Endothelial cell of umbilical vein (primary cell): ENCODE measurements at regions not wholly inside any gene's neighbourhood (a gene's known extent, or its start where the extent isn't known, plus 50 kb on each side); places are given as distances from the start of the nearest gene placed in this dataset.

Source experiments
- JUN ChIP-seq: IDR thresholded peaks from 2 replicates; pipeline ENCODE4 v1.6.1; 2011; ENCODE audit warnings: borderline replicate concordance, low read depth; ENCODE audit not compliant: insufficient read length, insufficient read depth
- POLR2AphosphoS5 ChIP-seq: IDR thresholded peaks from 2 replicates; pipeline ENCODE4 v1.6.1; 2012; ENCODE audit warnings: low read depth, mild to moderate bottlenecking, control low read depth, low read length, moderate library complexity; ENCODE audit not compliant: insufficient read depth
- TF ChIP-seq, protein P1 (sequence below), 2 donors: IDR thresholded peaks; 1 replicate in 1 of 2; 2 replicates in 1 of 2; pipeline ENCODE4 v1.5.1; 2011; ENCODE audit warnings: low read length in 2 of 2, mild to moderate bottlenecking in 2 of 2, moderate library complexity in 2 of 2, control low read depth in 1 of 2, inconsistent platforms in 1 of 2, low read depth in 1 of 2; ENCODE audit not compliant: insufficient read depth in 1 of 2; ENCODE audit errors: extremely low read depth in 1 of 2

- TF ChIP-seq, protein P1, sequence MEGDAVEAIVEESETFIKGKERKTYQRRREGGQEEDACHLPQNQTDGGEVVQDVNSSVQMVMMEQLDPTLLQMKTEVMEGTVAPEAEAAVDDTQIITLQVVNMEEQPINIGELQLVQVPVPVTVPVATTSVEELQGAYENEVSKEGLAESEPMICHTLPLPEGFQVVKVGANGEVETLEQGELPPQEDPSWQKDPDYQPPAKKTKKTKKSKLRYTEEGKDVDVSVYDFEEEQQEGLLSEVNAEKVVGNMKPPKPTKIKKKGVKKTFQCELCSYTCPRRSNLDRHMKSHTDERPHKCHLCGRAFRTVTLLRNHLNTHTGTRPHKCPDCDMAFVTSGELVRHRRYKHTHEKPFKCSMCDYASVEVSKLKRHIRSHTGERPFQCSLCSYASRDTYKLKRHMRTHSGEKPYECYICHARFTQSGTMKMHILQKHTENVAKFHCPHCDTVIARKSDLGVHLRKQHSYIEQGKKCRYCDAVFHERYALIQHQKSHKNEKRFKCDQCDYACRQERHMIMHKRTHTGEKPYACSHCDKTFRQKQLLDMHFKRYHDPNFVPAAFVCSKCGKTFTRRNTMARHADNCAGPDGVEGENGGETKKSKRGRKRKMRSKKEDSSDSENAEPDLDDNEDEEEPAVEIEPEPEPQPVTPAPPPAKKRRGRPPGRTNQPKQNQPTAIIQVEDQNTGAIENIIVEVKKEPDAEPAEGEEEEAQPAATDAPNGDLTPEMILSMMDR (IDR thresholded peaks at IDR 0.05; ENCODE audit: extremely low read depth in 1 of 2, insufficient read depth in 1 of 2, low read depth in 1 of 2, low read length in 2 of 2) = no peak
- no peak for TF ChIP-seq JUN
- no peak for TF ChIP-seq POLR2AphosphoS5
These were observed 288.0 kb upstream of the TBC1D5 start for GRCh38 chr3:18030371-18030870.
